Heart left ventricle (tissue), 13 donors: ENCODE measurements at regions not wholly inside any gene's neighbourhood (a gene's known extent, or its start where the extent isn't known, plus 50 kb on each side); places are given as distances from the start of the nearest gene placed in this dataset.

Experiments used
- POLR2A ChIP-seq, 2 donors: fragments of 450-650 bp; IDR thresholded peaks; one replicate each; pipeline ENCODE4 v1.6.1; 2017; ENCODE audit warnings: antibody characterized with exemption in 2 of 2, mild to moderate bottlenecking in 2 of 2, moderate library complexity in 2 of 2
- TF ChIP-seq, protein P1 (sequence below), 12 donors: fragments of 200-600 bp; sonication (generic) in 4 of 12; IDR thresholded peaks; one replicate each; pipeline versions ENCODE4 v1.5.0 to v1.8.0; 2018 to 2022; ENCODE audit warnings: antibody characterized with exemption in 12 of 12, mild to moderate bottlenecking in 5 of 12
- donor health status: ischemic (EF 13 %, LVEDD 7.1; RV severe dilation, severe dysfunction).
- donor health status: DM: no; HTN: yes; CAD: no.
- donor health status: DM: no; HTN: no; CAD: no.
- donor health status: ischemic (EF 25% LVEDD 6.9; RV normal size, moderate dysfunction).
- donor health status: ischemic (EF 25% LVEDD 5.7; RV mildly dilated, moderate dysfunction).
- donor health status: ischemic (EF 35%, LVEDD 5.7; RV mildly dilated, moderate dysfunction).
- donor health status: nonischemic (EF 11% LVEDD 7.7; RV severe dilation, severe dysfunction).
- donor health status: DM: yes; HTN: yes; CAD: no.
- donor health status: PGD.
- donor health status: ischemic (EF 29% LVEDD 5.4; RV normal size, mild dysfunction).
- donor health status: nonischemic (EF 23%, LVEDD 6.1; RV moderate dilation, normal function).

DNA sequence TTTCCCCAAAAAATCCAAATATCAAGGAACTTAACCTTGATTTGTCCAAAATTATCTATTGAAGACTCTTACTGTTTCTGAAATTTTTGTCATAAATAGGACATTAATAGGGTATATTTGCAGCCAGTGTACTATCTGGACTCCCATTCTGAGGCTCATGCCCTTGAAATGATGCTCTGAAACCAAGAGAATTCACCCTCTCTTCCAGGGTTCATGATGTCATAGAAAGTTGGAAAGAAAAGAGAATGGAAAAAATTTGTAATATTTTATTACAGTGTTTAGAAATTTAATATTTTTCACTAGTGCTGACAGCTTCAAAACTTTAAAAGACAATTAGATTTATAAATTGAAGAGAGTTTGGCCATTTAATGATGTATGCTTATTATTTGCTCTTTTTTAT is 712.5 kb downstream of the MCTP2 start:
- no peak for TF ChIP-seq POLR2A (IDR thresholded peaks at IDR 0.05)
- TF ChIP-seq, protein P1, sequence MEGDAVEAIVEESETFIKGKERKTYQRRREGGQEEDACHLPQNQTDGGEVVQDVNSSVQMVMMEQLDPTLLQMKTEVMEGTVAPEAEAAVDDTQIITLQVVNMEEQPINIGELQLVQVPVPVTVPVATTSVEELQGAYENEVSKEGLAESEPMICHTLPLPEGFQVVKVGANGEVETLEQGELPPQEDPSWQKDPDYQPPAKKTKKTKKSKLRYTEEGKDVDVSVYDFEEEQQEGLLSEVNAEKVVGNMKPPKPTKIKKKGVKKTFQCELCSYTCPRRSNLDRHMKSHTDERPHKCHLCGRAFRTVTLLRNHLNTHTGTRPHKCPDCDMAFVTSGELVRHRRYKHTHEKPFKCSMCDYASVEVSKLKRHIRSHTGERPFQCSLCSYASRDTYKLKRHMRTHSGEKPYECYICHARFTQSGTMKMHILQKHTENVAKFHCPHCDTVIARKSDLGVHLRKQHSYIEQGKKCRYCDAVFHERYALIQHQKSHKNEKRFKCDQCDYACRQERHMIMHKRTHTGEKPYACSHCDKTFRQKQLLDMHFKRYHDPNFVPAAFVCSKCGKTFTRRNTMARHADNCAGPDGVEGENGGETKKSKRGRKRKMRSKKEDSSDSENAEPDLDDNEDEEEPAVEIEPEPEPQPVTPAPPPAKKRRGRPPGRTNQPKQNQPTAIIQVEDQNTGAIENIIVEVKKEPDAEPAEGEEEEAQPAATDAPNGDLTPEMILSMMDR (IDR thresholded peaks at IDR 0.05), result no peak
